HUES6 (cell line): ENCODE measurements at regions not wholly inside any gene's neighbourhood (a gene's known extent, or its start where the extent isn't known, plus 50 kb on each side); places are given as distances from the start of the nearest gene placed in this dataset.
A peak's percentile ranks its signal among the peaks of the same experiment; 100 is the strongest.

ENCODE experiments used
- H3K27ac ChIP-seq: 2 replicates; pipeline ENCODE4 v1.7.0; 2013; ENCODE audit warnings: low read depth, mild to moderate bottlenecking, low read length, inconsistent platforms
- H3K27me3 ChIP-seq: 2 replicates; pipeline ENCODE4 v1.6.1; 2013; ENCODE audit warnings: low read length; ENCODE audit not compliant: control insufficient read depth, insufficient read depth
- H3K36me3 ChIP-seq: 2 replicates; pipeline ENCODE4 v1.6.1; 2013; ENCODE audit warnings: low read length; ENCODE audit not compliant: control insufficient read depth, insufficient read depth
- H3K4me1 ChIP-seq: 2 replicates; pipeline ENCODE4 v1.6.1; 2013; ENCODE audit warnings: low read length; ENCODE audit not compliant: control insufficient read depth, insufficient read depth
- H3K4me3 ChIP-seq: 2 replicates; pipeline ENCODE4 v1.5.1; 2013; ENCODE audit warnings: low read depth, low read length
- H3K9ac ChIP-seq: one replicate; pipeline ENCODE4 v1.6.1; 2013; ENCODE audit warnings: mild to moderate bottlenecking, low read length
- H3K9me3 ChIP-seq: 2 replicates; pipeline ENCODE4 v1.6.1; 2013; ENCODE audit warnings: low read depth, low read length; ENCODE audit not compliant: control insufficient read depth, insufficient read depth

DNA sequence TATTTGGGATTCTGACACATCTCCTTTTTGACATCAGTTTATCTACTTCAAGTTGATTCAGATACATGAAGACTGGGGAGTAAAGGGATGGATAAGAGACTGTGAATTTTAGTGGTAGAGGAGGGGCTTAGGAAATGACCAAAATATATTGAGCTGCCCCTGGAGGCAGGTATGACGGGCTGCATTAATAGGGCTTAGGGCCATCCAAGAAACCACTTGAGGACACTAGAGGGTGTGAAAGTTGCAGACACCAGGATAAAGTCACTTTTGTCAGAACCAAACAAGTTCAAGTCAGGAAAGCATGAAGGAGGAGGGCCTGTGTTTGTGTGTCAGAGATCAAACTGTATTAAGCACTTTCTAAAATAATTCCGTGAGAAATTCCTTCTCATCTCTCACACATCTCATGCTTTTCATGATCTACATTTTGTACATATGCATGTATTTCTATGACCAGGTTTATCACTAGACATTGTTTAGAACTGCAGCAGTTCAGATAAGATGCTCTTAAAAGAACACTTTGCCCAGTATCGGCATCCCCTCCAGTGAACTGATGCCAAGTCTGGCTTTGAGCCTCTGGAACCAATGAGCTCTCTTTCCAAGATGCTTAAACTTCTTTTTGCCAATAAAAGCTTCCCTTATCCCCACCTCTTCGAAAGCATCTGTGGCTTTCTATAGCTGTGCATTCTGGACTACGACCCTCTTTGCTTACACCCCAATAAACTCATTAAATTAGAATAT lies 136.9 kb downstream of the SLC38A1 start:
- Histone ChIP-seq H3K9me3 (no peaks in the 10 kb centered on the region), H3K4me1 (no peaks in the 10 kb centered on the region), H3K27ac (no peak overlapping the region), H3K27me3 (no peaks in the 10 kb centered on the region), H3K36me3 (no peaks in the 10 kb centered on the region), H3K4me3 (no peak overlapping the region), H3K9ac (no peak overlapping the region)

DNA sequence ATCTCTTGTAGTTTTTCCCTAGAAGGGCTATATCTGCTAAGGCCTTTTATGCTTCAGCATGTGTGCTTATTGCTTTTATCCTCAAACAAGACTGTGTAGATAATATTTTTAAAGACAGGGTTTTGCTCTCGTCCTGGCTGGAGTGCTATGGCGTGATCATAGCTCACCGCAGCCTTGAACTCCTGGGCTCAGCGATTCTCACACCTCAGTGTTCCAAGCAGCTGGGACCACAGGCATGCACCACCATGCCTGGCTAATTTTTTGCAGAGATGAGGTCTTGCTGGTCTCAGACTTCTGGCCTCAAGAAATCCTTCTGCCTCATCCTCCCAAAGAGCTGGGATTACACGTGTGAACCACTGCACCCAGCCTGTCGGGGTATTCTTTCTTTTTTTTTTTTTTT lies 137.3 kb upstream of the SCAF11 start:
- no peaks in the 10 kb centered on the region for H3K27me3 ChIP-seq
- H3K9me3 ChIP-seq = no peaks in the 10 kb centered on the region
- H3K4me3 ChIP-seq = no peak overlapping the region
- no peak overlapping the region for H3K27ac ChIP-seq
- no peaks in the 10 kb centered on the region for H3K4me1 ChIP-seq
- no peaks in the 10 kb centered on the region for H3K36me3 ChIP-seq
- no peak overlapping the region for H3K9ac ChIP-seq

- no peaks in the 10 kb centered on the region for H3K4me1 ChIP-seq
- H3K27me3 ChIP-seq = 0 out of 2 replicates have a peak, but pooled peaks cover 3% of the 10 kb centered on the region
- H3K4me3 ChIP-seq = no peak overlapping the region
- H3K36me3 ChIP-seq = no peaks in the 10 kb centered on the region
- H3K9me3 ChIP-seq = no peaks in the 10 kb centered on the region
- no peak overlapping the region for H3K9ac ChIP-seq
- H3K27ac ChIP-seq = no peak overlapping the region
These were observed 135.8 kb upstream of the SCAF11 start for GRCh38 chr12:46126050-46126727.

- Histone ChIP-seq H3K9ac (no peak overlapping the region), H3K4me3 (0 out of 2 replicates have a peak overlapping the region, but pooled peaks have one; percentile 27), H3K27ac (no peak overlapping the region), H3K27me3 (0 out of 2 replicates have a peak, but pooled peaks cover 3% of the 10 kb centered on the region), H3K4me1 (no peaks in the 10 kb centered on the region), H3K9me3 (no peaks in the 10 kb centered on the region), H3K36me3 (no peaks in the 10 kb centered on the region)
These were observed 134.7 kb upstream of the SCAF11 start for GRCh38 chr12:46124848-46125619.

- Histone ChIP-seq H3K9ac (no peak overlapping the region), H3K4me1 (no peaks in the 10 kb centered on the region), H3K27me3 (0 out of 2 replicates have a peak, but pooled peaks cover 3% of the 10 kb centered on the region), H3K9me3 (no peaks in the 10 kb centered on the region), H3K27ac (no peak overlapping the region), H3K4me3 (no peak overlapping the region), H3K36me3 (no peaks in the 10 kb centered on the region)
These were observed 133.9 kb upstream of the SCAF11 start for GRCh38 chr12:46124132-46124847.

DNA sequence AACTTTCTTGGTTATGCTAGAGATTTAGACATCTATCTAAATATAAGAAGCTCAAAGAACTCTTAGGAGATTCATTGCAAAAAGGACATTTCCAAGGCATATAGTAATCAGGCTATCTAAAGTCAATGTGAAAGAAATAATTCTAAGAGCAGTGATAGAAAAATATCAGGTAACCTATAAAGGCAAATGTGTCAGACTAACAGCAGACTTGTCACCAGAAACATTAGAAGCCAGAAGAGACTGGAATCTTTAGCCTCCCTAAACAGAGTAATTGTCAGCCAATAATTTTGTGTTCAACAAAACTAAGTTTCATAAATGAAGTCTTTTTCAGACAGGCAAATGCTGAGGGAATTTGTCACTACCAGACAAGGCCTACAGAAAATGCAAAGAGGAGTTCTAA lies 122.0 kb upstream of the SCAF11 start:
- Histone ChIP-seq H3K27me3 (no peaks in the 10 kb centered on the region), H3K9me3 (peaks cover 2% of the 10 kb centered on the region; the same call in 1 of the 2 replicates), H3K27ac (no peak overlapping the region), H3K9ac (no peak overlapping the region), H3K4me3 (no peak overlapping the region), H3K4me1 (no peaks in the 10 kb centered on the region), H3K36me3 (no peaks in the 10 kb centered on the region)

GRCh38 chr12:46111715-46112114 lies 121.3 kb upstream of the SCAF11 start:
- H3K4me1 ChIP-seq = no peaks in the 10 kb centered on the region
- H3K36me3 ChIP-seq = no peaks in the 10 kb centered on the region
- H3K9ac ChIP-seq = no peak overlapping the region
- H3K27ac ChIP-seq = no peak overlapping the region
- H3K27me3 ChIP-seq = no peaks in the 10 kb centered on the region
- peaks cover 2% of the 10 kb centered on the region; the same call in 1 of the 2 replicates for H3K9me3 ChIP-seq
- H3K4me3 ChIP-seq = no peak overlapping the region

- H3K9me3 ChIP-seq = peaks cover 2% of the 10 kb centered on the region; the same call in 1 of the 2 replicates
- H3K27ac ChIP-seq = no peak overlapping the region
- no peaks in the 10 kb centered on the region for H3K36me3 ChIP-seq
- H3K4me1 ChIP-seq = no peaks in the 10 kb centered on the region
- H3K9ac ChIP-seq = no peak overlapping the region
- no peak overlapping the region for H3K4me3 ChIP-seq
- H3K27me3 ChIP-seq = no peaks in the 10 kb centered on the region
These were observed 120.7 kb upstream of the SCAF11 start for GRCh38 chr12:46110928-46111699.

DNA sequence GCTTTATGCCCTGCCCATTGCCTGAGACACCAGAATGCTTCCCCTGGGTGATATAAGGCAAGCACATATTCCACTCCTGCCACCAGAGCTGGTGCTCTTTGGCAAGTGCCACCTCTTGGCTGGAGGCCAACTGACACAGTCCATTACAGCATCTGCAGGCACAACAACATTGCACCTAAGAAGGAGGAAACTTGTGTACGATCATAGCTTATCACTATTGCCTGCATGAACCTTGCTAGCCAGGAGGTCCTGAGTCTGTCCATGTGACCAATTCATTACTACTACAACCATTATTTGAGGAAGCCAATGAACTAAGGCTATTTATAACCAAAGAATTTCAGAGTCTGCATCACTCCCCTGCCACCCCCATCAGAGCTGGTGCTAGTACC lies 119.8 kb upstream of the SCAF11 start:
- Histone ChIP-seq H3K36me3 (no peaks in the 10 kb centered on the region), H3K27me3 (no peaks in the 10 kb centered on the region), H3K9ac (no peak overlapping the region), H3K4me1 (no peaks in the 10 kb centered on the region), H3K4me3 (no peak overlapping the region), H3K27ac (no peak overlapping the region), H3K9me3 (peaks cover 2% of the 10 kb centered on the region; the same call in 1 of the 2 replicates)
